GM23248 (cell line): ENCODE measurements at regions not wholly inside any gene's neighbourhood (a gene's known extent, or its start where the extent isn't known, plus 50 kb on each side); places are given as distances from the start of the nearest gene placed in this dataset.

ENCODE experiments used
- EZH2 ChIP-seq: fragments of 200-600 bp; sonication (generic); IDR thresholded peaks from 2 replicates; pipeline ENCODE4 v1.6.1; 2018; ENCODE audit warnings: antibody characterized with exemption, mild to moderate bottlenecking; ENCODE audit not compliant: insufficient read depth, poor library complexity, severe bottlenecking
- EZH2phosphoT487 ChIP-seq: fragments of 200-600 bp; sonication (generic); IDR thresholded peaks from 2 replicates; pipeline ENCODE4 v1.6.1; 2018; ENCODE audit warnings: antibody characterized with exemption, moderate library complexity, mild to moderate bottlenecking, low read depth; ENCODE audit not compliant: insufficient read depth

DNA sequence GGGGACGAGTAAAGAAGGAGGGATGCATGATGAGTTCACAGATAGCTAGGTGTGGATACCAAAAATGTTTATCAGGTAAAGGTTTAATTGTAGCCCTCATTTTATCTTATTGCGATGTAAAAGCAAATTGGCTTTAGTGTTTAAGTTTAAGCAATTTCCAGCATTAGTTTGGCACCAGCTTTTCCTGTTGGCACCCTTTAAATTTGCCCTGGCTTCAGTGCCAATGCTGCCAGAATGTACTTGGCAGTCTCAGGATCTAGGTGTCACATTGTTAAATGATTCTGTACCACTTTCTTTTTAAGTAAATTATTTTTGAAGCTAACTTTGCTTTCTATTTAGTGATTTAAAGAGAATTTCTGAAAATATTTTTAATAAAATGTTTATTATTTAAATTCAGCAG is 681.8 kb downstream of the PCDH18 start:
- TF ChIP-seq EZH2 (no peak), EZH2phosphoT487 (no peak)
